Heart left ventricle (tissue), 13 donors: ENCODE measurements at regions not wholly inside any gene's neighbourhood (a gene's known extent, or its start where the extent isn't known, plus 50 kb on each side); places are given as distances from the start of the nearest gene placed in this dataset.

Source experiments
- POLR2A ChIP-seq, 2 donors: fragments of 450-650 bp; IDR thresholded peaks; one replicate each; pipeline ENCODE4 v1.6.1; 2017; ENCODE audit warnings: antibody characterized with exemption in 2 of 2, mild to moderate bottlenecking in 2 of 2, moderate library complexity in 2 of 2
- TF ChIP-seq, protein P1 (sequence below), 12 donors: fragments of 200-600 bp; sonication (generic) in 4 of 12; IDR thresholded peaks; one replicate each; pipeline versions ENCODE4 v1.5.0 to v1.8.0; 2018 to 2022; ENCODE audit warnings: antibody characterized with exemption in 12 of 12, mild to moderate bottlenecking in 5 of 12
- donor health status: ischemic (EF 13 %, LVEDD 7.1; RV severe dilation, severe dysfunction).
- donor health status: DM: no; HTN: yes; CAD: no.
- donor health status: DM: no; HTN: no; CAD: no.
- donor health status: ischemic (EF 25% LVEDD 6.9; RV normal size, moderate dysfunction).
- donor health status: ischemic (EF 25% LVEDD 5.7; RV mildly dilated, moderate dysfunction).
- donor health status: ischemic (EF 35%, LVEDD 5.7; RV mildly dilated, moderate dysfunction).
- donor health status: nonischemic (EF 11% LVEDD 7.7; RV severe dilation, severe dysfunction).
- donor health status: DM: yes; HTN: yes; CAD: no.
- donor health status: PGD.
- donor health status: ischemic (EF 29% LVEDD 5.4; RV normal size, mild dysfunction).
- donor health status: nonischemic (EF 23%, LVEDD 6.1; RV moderate dilation, normal function).

DNA sequence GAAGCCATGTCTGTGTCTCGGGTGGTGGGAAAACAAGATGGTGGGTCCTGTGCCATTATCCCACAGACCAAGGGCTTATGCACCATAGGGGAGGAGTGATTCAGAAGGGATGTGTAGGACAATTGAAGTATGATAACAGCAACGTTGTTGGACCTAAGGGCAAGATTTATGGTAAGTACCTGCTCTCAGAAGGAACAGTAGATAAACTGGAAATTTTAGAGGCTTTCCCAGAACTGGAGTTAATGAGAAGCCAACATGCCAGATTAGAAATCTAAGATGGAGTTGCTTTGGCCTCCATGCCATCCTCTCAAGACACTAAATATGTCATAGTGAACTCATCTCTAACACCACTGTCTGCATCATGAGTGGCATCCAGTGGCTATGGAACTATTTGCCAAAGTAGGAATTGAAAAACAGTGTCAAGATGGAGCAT lies 84.7 kb upstream of the MYLIP start:
- TF ChIP-seq, protein P1, sequence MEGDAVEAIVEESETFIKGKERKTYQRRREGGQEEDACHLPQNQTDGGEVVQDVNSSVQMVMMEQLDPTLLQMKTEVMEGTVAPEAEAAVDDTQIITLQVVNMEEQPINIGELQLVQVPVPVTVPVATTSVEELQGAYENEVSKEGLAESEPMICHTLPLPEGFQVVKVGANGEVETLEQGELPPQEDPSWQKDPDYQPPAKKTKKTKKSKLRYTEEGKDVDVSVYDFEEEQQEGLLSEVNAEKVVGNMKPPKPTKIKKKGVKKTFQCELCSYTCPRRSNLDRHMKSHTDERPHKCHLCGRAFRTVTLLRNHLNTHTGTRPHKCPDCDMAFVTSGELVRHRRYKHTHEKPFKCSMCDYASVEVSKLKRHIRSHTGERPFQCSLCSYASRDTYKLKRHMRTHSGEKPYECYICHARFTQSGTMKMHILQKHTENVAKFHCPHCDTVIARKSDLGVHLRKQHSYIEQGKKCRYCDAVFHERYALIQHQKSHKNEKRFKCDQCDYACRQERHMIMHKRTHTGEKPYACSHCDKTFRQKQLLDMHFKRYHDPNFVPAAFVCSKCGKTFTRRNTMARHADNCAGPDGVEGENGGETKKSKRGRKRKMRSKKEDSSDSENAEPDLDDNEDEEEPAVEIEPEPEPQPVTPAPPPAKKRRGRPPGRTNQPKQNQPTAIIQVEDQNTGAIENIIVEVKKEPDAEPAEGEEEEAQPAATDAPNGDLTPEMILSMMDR (IDR thresholded peaks at IDR 0.05): no peak
- TF ChIP-seq POLR2A (IDR thresholded peaks at IDR 0.05): no peak
